Panc1 (cell line): ENCODE measurements at regions not wholly inside any gene's neighbourhood (a gene's known extent, or its start where the extent isn't known, plus 50 kb on each side); places are given as distances from the start of the nearest gene placed in this dataset.

Experiments used
- ATAC-seq: fragments of 200-7000 bp; cut with Tn5 transposase; 2 replicates; pipeline ENCODE4 v1.9.1; 2020; ENCODE audit warnings: mild to moderate bottlenecking, moderate library complexity
- BruUV-seq: library from RNA; stranded (reverse); fragments of 400-500 nt; replicated peaks from 2 replicates; lab custom pipeline; 2021; lab: Mats Ljungman, UMichigan
- CTCF ChIA-PET: fragments of 300-600 bp; sonication (Branson Sonifier 250); formaldehyde crosslinking; loops from one replicate; lab custom pipeline; 2022; ENCODE audit warnings: antibody characterized with exemption; lab: Charles Lee
- POLR2A ChIA-PET: fragments of 300-600 bp; sonication (Branson Sonifier 250); formaldehyde crosslinking; loops from one replicate; lab custom pipeline; 2022; ENCODE audit warnings: antibody characterized with exemption; lab: Charles Lee
- DNase-seq: peaks from one replicate; pipeline ENCODE4 v3.0.0-alpha.2; 2010; ENCODE audit warnings: low read depth, low spot score
- H3K27ac ChIP-seq: 2 replicates; pipeline ENCODE4 v1.5.1; 2011; ENCODE audit warnings: mild to moderate bottlenecking, low read length, inconsistent platforms
- H3K27me3 ChIP-seq: fragments of 200-500 bp; sonication (Bioruptor generic); 2 replicates; pipeline ENCODE4 v1.6.0; 2014; ENCODE audit warnings: low read length, inconsistent platforms; ENCODE audit not compliant: control insufficient read depth, insufficient read depth
- H3K36me3 ChIP-seq: fragments of 200-500 bp; sonication (Bioruptor generic); 2 replicates; pipeline ENCODE4 v1.5.1; 2014; ENCODE audit warnings: inconsistent platforms, mild to moderate bottlenecking, low read length, moderate library complexity; ENCODE audit not compliant: control insufficient read depth, insufficient read depth
- H3K4me1 ChIP-seq: 2 replicates; pipeline ENCODE4 v1.5.1; 2011; ENCODE audit warnings: inconsistent platforms, mild to moderate bottlenecking, low read length, moderate library complexity; ENCODE audit not compliant: control insufficient read depth, insufficient read depth
- H3K4me3 ChIP-seq, 2 experiments: 2 replicates each; pipeline ENCODE4 v1.5.1; 2011 to 2012; ENCODE audit warnings: low read depth in 2 of 2, low read length in 2 of 2, mild to moderate bottlenecking in 2 of 2, inconsistent platforms in 1 of 2, moderate library complexity in 1 of 2
- H3K9me3 ChIP-seq: fragments of 200-500 bp; sonication (Bioruptor generic); 2 replicates; pipeline ENCODE4 v1.5.1; 2014; ENCODE audit warnings: low read depth, mild to moderate bottlenecking, inconsistent platforms, low read length, moderate library complexity; ENCODE audit not compliant: control insufficient read depth, insufficient read depth
- POLR2AphosphoS5 ChIP-seq: IDR thresholded peaks from 2 replicates; pipeline ENCODE4 v1.6.1; 2012; ENCODE audit warnings: mild to moderate bottlenecking, low read depth, low read length, moderate library complexity
- SIN3A ChIP-seq: IDR thresholded peaks from 2 replicates; pipeline ENCODE4 v1.6.1; 2012; ENCODE audit warnings: low read depth, mild to moderate bottlenecking, low read length, moderate library complexity, borderline replicate concordance; ENCODE audit not compliant: insufficient read depth
- TCF7L2 ChIP-seq: IDR thresholded peaks from 2 replicates; pipeline ENCODE4 v1.6.1; 2011; ENCODE audit warnings: mild to moderate bottlenecking, low read depth, low read length, inconsistent platforms
- in situ Hi-C: cut with HindIII; loops from 2 replicates; pipeline ENCODE4 v1.10.0; 2016; ENCODE audit warnings: low sequenced_read_pairs, low pct_unique_long_range_greater_than_20kb
- intact Hi-C: fragments of 100-400 bp; cut with micrococcal nuclease; formaldehyde crosslinking; loops from one replicate; pipeline ENCODE4 v1.10.0; 2022; ENCODE audit not compliant: unreplicated experiment
- TF ChIP-seq, protein P1 (sequence below), 2 experiments: IDR thresholded peaks; 2 replicates each; pipeline ENCODE4 v1.6.1; 2011 to 2012; ENCODE audit warnings: low read depth in 2 of 2, control low read depth in 1 of 2, low read length in 1 of 2, mild to moderate bottlenecking in 1 of 2, moderate library complexity in 1 of 2; ENCODE audit not compliant: insufficient read depth in 1 of 2
- TF ChIP-seq, protein P2 (sequence below): fragments of 450-650 bp; IDR thresholded peaks from 2 replicates; pipeline ENCODE4 v1.5.1; 2017; ENCODE audit warnings: mild to moderate bottlenecking

DNA sequence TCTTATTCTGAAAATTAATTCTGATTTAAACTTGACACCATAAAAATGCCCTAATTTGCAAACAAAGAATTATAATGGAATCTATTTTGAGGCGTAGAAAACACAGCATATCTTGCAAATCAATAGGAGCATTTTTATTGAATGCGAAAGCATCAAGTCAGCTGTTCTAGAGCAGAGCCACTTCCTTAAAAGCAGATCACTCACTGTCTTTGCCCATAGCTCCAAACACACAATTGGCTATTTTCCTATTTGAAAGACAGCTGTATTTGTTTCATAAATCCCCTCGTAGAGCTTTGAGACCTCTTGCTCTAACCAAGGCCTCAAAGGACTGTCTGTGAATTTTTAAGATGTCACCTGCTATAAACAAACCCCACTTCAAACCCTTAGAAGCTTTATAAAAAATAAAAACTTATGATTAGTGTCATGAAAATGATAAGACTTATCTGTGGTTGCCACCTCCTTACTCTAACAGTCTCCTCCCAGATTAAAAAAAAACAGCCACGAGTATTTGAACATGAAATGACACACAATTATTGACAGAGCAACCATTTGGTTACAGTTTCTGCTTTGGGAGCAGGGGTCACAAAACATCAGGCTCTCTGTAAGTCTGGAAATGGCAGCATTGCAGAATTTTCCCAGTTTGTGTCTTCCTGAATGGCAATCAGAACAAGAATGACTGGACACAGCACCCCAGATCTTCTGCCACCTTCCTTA lies 75.6 kb upstream of the RASEF start:
- no TSS peak for BruUV-seq
- ATAC-seq (no peak), DNase-seq (no peak)
- ChIA-PET CTCF (no interaction called here), POLR2A (no interaction called here)
- H3K36me3 ChIP-seq, result no peaks in the 10 kb centered on the region
- intact Hi-C loops, result no loop called here
- H3K9me3 ChIP-seq, result no peaks in the 10 kb centered on the region
- no peak for TF ChIP-seq TCF7L2
- TF ChIP-seq SIN3A, result no peak
- TF ChIP-seq POLR2AphosphoS5, result no peak
- H3K4me3 ChIP-seq, result no peak overlapping the region
- H3K27ac ChIP-seq, result no peak overlapping the region
- in situ Hi-C loops, result no loop called here
- H3K4me1 ChIP-seq, result no peaks in the 10 kb centered on the region
- no peaks in the 10 kb centered on the region for H3K27me3 ChIP-seq

DNA sequence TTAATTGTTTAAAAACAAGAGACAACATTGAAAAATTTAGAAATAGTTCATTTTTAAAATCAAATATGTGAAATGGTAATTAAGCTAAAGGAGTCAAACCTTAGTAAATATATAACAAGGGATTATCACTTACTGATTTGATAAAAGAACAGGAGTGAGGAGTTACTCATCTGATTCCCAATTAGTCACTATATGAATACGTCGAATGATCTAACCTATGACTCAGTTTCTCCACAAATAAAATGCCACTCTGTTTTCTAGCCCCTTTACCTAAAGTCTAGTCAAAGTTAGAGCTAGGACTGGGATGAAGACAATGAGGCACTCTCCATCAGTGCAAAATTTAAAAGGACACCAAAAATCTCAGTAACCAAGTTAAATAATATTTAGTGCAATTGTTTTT lies 70.4 kb upstream of the RASEF start:
- TF ChIP-seq TCF7L2, result no peak
- no peak for TF ChIP-seq SIN3A
- TF ChIP-seq, protein P1, sequence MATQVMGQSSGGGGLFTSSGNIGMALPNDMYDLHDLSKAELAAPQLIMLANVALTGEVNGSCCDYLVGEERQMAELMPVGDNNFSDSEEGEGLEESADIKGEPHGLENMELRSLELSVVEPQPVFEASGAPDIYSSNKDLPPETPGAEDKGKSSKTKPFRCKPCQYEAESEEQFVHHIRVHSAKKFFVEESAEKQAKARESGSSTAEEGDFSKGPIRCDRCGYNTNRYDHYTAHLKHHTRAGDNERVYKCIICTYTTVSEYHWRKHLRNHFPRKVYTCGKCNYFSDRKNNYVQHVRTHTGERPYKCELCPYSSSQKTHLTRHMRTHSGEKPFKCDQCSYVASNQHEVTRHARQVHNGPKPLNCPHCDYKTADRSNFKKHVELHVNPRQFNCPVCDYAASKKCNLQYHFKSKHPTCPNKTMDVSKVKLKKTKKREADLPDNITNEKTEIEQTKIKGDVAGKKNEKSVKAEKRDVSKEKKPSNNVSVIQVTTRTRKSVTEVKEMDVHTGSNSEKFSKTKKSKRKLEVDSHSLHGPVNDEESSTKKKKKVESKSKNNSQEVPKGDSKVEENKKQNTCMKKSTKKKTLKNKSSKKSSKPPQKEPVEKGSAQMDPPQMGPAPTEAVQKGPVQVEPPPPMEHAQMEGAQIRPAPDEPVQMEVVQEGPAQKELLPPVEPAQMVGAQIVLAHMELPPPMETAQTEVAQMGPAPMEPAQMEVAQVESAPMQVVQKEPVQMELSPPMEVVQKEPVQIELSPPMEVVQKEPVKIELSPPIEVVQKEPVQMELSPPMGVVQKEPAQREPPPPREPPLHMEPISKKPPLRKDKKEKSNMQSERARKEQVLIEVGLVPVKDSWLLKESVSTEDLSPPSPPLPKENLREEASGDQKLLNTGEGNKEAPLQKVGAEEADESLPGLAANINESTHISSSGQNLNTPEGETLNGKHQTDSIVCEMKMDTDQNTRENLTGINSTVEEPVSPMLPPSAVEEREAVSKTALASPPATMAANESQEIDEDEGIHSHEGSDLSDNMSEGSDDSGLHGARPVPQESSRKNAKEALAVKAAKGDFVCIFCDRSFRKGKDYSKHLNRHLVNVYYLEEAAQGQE (IDR thresholded peaks at IDR 0.05; ENCODE audit: insufficient read depth in 1 of 2, low read depth in 2 of 2, low read length in 1 of 2), result no peak
- TF ChIP-seq, protein P2, sequence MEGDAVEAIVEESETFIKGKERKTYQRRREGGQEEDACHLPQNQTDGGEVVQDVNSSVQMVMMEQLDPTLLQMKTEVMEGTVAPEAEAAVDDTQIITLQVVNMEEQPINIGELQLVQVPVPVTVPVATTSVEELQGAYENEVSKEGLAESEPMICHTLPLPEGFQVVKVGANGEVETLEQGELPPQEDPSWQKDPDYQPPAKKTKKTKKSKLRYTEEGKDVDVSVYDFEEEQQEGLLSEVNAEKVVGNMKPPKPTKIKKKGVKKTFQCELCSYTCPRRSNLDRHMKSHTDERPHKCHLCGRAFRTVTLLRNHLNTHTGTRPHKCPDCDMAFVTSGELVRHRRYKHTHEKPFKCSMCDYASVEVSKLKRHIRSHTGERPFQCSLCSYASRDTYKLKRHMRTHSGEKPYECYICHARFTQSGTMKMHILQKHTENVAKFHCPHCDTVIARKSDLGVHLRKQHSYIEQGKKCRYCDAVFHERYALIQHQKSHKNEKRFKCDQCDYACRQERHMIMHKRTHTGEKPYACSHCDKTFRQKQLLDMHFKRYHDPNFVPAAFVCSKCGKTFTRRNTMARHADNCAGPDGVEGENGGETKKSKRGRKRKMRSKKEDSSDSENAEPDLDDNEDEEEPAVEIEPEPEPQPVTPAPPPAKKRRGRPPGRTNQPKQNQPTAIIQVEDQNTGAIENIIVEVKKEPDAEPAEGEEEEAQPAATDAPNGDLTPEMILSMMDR, result no peak
- in situ Hi-C loops (no loop called here), intact Hi-C loops (no loop called here)
- no peak overlapping the region for H3K27ac ChIP-seq
- H3K36me3 ChIP-seq, result no peaks in the 10 kb centered on the region
- no peaks in the 10 kb centered on the region for H3K27me3 ChIP-seq
- DNase-seq (no peak), ATAC-seq (no peak)
- ChIA-PET CTCF (no interaction called here), POLR2A (no interaction called here)
- no peak overlapping the region for H3K4me3 ChIP-seq
- H3K9me3 ChIP-seq, result no peaks in the 10 kb centered on the region
- no TSS peak for BruUV-seq
- no peaks in the 10 kb centered on the region for H3K4me1 ChIP-seq

DNA sequence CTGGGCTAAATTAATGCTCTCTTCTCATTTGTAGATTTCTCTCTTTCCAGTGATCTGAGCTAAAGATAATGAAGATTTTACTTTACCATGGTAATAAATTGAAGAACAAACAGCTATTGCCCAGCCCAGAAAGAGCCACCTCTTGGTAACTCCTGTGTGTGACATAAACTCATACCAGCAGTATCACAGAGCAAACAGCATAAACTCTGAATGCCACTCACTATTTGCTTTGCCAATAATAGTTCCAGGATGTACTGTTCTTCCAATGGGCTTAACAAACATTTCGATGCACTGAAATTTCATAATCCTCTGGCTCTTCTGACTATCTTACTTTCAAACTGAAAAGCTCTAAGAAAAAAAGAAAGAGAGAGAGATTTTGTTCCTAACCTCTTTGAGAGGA lies 69.8 kb upstream of the RASEF start:
- in situ Hi-C loops, result no loop called here
- H3K9me3 ChIP-seq, result no peaks in the 10 kb centered on the region
- TF ChIP-seq SIN3A (no peak), TCF7L2 (no peak), POLR2AphosphoS5 (no peak)
- TF ChIP-seq, protein P1 (IDR thresholded peaks at IDR 0.05; ENCODE audit: insufficient read depth in 1 of 2, low read depth in 2 of 2, low read length in 1 of 2), result no peak
- TF ChIP-seq, protein P2, result no peak
- POLR2A ChIA-PET, result no interaction called here
- DNase-seq (no peak), ATAC-seq (no peak)
- intact Hi-C loops, result no loop called here
- H3K36me3 ChIP-seq, result no peaks in the 10 kb centered on the region
- no peaks in the 10 kb centered on the region for H3K27me3 ChIP-seq
- no TSS peak for BruUV-seq
- no peaks in the 10 kb centered on the region for H3K4me1 ChIP-seq
- no peak overlapping the region for H3K4me3 ChIP-seq
- H3K27ac ChIP-seq, result no peak overlapping the region
- CTCF ChIA-PET, result no interaction called here
